ENCODE measurements at regions not wholly inside any gene's neighbourhood (a gene's known extent, or its start where the extent isn't known, plus 50 kb on each side); places are given as distances from the start of the nearest gene placed in this dataset.

GRCh38 chr21:23861911-23862504 is 1745.3 kb downstream of the MRPL39 start:
- Histone ChIP-seq H2AFZ (ENCODE audit: low read depth, low read length) (peak overlapping the region; percentile 61), H3K36me3 (ENCODE audit: insufficient read depth, low read length) (no peaks in the 10 kb centered on the region), H3K27ac (ENCODE audit: low read length) (peak overlapping the region; percentile 73), H3K9ac (ENCODE audit: low read depth, low read length) (peak overlapping the region; percentile 28; the same call in 1 of the 2 replicates), H3K9me3 (ENCODE audit: insufficient read depth, low read length, severe bottlenecking) (no peaks in the 10 kb centered on the region), H4K20me1 (ENCODE audit: insufficient read depth, low read length) (no peaks in the 10 kb centered on the region), H3K79me2 (ENCODE audit: insufficient read depth, low read length) (no peaks in the 10 kb centered on the region), H3K27me3 (ENCODE audit: insufficient read depth, low read length, poor library complexity) (no peaks in the 10 kb centered on the region), H3K4me1 (ENCODE audit: insufficient read depth, low read length) (peaks cover 42% of the 10 kb centered on the region), H3K4me3 (ENCODE audit: low read depth in 1 of 2, low read length in 2 of 2) (no peak overlapping the region), H3K4me2 (ENCODE audit: insufficient read depth, low read length) (peak overlapping the region; percentile 47)
- ATAC-seq (ENCODE audit: insufficient read depth, low read depth) (peak; percentile 64), DNase-seq (no peak)
- TF ChIP-seq EZH2 (IDR thresholded peaks at IDR 0.05; ENCODE audit: borderline replicate concordance, low read depth, low read length, severe bottlenecking): no peak
- TF ChIP-seq, protein P1, sequence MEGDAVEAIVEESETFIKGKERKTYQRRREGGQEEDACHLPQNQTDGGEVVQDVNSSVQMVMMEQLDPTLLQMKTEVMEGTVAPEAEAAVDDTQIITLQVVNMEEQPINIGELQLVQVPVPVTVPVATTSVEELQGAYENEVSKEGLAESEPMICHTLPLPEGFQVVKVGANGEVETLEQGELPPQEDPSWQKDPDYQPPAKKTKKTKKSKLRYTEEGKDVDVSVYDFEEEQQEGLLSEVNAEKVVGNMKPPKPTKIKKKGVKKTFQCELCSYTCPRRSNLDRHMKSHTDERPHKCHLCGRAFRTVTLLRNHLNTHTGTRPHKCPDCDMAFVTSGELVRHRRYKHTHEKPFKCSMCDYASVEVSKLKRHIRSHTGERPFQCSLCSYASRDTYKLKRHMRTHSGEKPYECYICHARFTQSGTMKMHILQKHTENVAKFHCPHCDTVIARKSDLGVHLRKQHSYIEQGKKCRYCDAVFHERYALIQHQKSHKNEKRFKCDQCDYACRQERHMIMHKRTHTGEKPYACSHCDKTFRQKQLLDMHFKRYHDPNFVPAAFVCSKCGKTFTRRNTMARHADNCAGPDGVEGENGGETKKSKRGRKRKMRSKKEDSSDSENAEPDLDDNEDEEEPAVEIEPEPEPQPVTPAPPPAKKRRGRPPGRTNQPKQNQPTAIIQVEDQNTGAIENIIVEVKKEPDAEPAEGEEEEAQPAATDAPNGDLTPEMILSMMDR (IDR thresholded peaks at IDR 0.05; ENCODE audit: borderline replicate concordance, extremely low read depth, low read length, poor library complexity, severe bottlenecking): no peak

DNA sequence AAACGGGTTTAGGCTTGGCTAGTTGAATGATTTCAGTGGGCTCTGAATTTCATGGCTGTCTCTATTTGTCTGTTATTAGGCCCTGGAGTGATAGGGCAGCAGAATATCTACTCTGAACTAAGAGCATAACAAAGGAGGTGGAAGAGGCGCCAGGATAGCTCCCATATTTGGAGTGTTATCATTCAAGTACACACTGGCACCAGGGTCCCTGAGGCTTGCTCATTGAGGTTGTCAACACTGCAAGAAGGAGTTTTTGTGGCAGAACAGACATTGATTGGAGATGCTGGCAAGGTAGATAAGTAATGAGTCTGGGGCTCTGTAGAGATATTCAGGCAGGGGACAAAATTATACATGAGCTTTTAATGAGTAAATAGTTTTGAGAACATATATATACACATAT is 1748.4 kb downstream of the MRPL39 start:
- ATAC-seq (ENCODE audit: insufficient read depth, low read depth) (peak; percentile 58), DNase-seq (peak; percentile 36)
- Histone ChIP-seq H3K4me1 (ENCODE audit: insufficient read depth, low read length) (peaks cover 41% of the 10 kb centered on the region), H3K27me3 (ENCODE audit: insufficient read depth, low read length, poor library complexity) (no peaks in the 10 kb centered on the region), H3K36me3 (ENCODE audit: insufficient read depth, low read length) (no peaks in the 10 kb centered on the region), H3K9ac (ENCODE audit: low read depth, low read length) (peak overlapping the region; percentile 18), H3K4me2 (ENCODE audit: insufficient read depth, low read length) (peak overlapping the region; percentile 31), H3K9me3 (ENCODE audit: insufficient read depth, low read length, severe bottlenecking) (no peaks in the 10 kb centered on the region), H4K20me1 (ENCODE audit: insufficient read depth, low read length) (no peaks in the 10 kb centered on the region), H3K79me2 (ENCODE audit: insufficient read depth, low read length) (no peaks in the 10 kb centered on the region), H3K27ac (ENCODE audit: low read length) (peak overlapping the region; percentile 56), H3K4me3 (ENCODE audit: low read depth in 1 of 2, low read length in 2 of 2) (no peak overlapping the region), H2AFZ (ENCODE audit: low read depth, low read length) (peak overlapping the region; percentile 65)
- no peak for TF ChIP-seq EZH2 (IDR thresholded peaks at IDR 0.05; ENCODE audit: borderline replicate concordance, low read depth, low read length, severe bottlenecking)
- TF ChIP-seq, protein P1 (IDR thresholded peaks at IDR 0.05; ENCODE audit: borderline replicate concordance, extremely low read depth, low read length, poor library complexity, severe bottlenecking): no peak

- ATAC-seq (ENCODE audit: insufficient read depth, low read depth): peak; percentile 81
- TF ChIP-seq, protein P1 (IDR thresholded peaks at IDR 0.05; ENCODE audit: borderline replicate concordance, extremely low read depth, low read length, poor library complexity, severe bottlenecking): peak; percentile 76
- no peak for TF ChIP-seq EZH2 (IDR thresholded peaks at IDR 0.05; ENCODE audit: borderline replicate concordance, low read depth, low read length, severe bottlenecking)
- Histone ChIP-seq H3K4me1 (ENCODE audit: insufficient read depth, low read length) (peaks cover 8% of the 10 kb centered on the region), H3K79me2 (ENCODE audit: insufficient read depth, low read length) (no peaks in the 10 kb centered on the region), H3K27me3 (ENCODE audit: insufficient read depth, low read length, poor library complexity) (no peaks in the 10 kb centered on the region), H3K4me2 (ENCODE audit: insufficient read depth, low read length) (no peak overlapping the region), H3K36me3 (ENCODE audit: insufficient read depth, low read length) (no peaks in the 10 kb centered on the region), H3K9ac (ENCODE audit: low read depth, low read length) (no peak overlapping the region), H2AFZ (ENCODE audit: low read depth, low read length) (no peak overlapping the region), H3K9me3 (ENCODE audit: insufficient read depth, low read length, severe bottlenecking) (no peaks in the 10 kb centered on the region), H3K4me3 (ENCODE audit: low read depth in 1 of 2, low read length in 2 of 2) (no peak overlapping the region), H4K20me1 (ENCODE audit: insufficient read depth, low read length) (no peaks in the 10 kb centered on the region), H3K27ac (ENCODE audit: low read length) (no peak overlapping the region)
- peak; percentile 32 for DNase-seq
These were observed 1753.4 kb downstream of the MRPL39 start for GRCh38 chr21:23853796-23854379.

Measured in DND-41 (cell line).